Posterior cingulate gyrus (tissue), 11 donors: ENCODE measurements at regions not wholly inside any gene's neighbourhood (a gene's known extent, or its start where the extent isn't known, plus 50 kb on each side); places are given as distances from the start of the nearest gene placed in this dataset.
"Not testable (repeated sequence)": the region's sequence is repeated elsewhere in the genome, so short reads cannot be mapped to it uniquely, and the experiment has no call there.

Source experiments
- DNase-seq, 10 donors: peaks; one replicate each; pipeline versions ENCODE4 v3.0.0 to v3.0.0-alpha.2; 2020 to 2021; ENCODE audit warnings: mixed read lengths in 3 of 10
- intact Hi-C: fragments of 100-400 bp; cut with DNase I; formaldehyde crosslinking; loops from one replicate; pipeline ENCODE4 v1.15.1; 2023

DNA sequence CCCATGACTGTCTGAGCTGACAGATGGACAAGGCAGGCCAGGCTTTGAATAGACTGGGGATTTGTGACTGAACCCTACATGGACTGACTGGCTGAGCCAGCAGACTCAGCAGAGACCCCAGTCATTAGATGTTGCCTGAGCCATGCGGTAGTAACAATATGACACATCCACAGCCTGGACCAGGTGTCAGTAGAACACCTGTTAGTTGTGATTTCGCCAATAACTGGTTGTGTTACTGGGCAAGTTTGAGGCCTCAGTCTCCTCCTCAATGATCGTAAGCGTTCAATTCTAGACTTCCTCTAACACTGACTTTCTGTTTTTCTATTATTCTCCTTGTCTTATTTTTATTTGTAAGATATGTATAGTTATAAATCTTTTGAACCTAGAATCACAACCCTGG is 311.9 kb upstream of the MAP3K7 start:
- no peak for DNase-seq
- intact Hi-C loops, result no loop called here

- intact Hi-C loops, result no loop called here
- peak in 1 of 10 donors; percentile 66 for DNase-seq
These were observed 309.2 kb upstream of the MAP3K7 start for GRCh38 chr6:90896075-90896547.

DNA sequence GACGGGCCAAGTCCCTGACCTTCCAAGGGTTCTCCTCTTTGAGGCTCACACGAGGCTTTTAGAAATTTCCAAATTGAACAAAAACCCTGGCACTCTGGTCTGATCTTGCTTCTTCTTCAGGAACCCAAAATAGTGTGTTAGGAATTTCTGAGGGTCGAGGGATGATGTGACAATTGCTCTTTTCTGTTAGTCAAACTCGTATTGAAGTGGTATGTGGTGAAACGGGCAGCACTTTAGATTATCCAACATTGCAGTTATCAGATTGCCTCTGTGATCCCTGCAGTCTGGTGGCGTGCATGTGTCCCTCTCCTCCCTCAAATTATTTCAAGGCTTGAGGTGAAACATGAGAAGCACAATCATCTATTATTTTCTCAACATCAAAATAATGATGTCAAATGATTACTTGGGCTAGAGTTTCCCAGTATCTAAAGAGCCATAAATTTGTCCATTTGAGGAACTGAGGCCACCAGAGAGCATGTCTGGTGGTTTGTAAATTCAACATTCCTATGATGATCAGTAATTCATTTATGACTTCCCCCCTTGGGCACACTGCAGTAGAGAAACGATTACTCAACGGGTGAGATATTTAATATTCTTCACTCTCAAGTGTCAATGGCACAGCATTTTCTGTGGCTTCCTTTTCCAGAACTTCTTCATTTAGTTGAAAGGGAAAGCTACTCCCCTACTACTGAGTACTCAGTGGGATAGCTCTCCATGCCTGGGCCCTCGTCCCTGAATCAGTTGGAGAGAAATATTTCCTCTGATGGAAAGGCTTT is 308.6 kb upstream of the MAP3K7 start:
- intact Hi-C loops, result no loop called here

DNA sequence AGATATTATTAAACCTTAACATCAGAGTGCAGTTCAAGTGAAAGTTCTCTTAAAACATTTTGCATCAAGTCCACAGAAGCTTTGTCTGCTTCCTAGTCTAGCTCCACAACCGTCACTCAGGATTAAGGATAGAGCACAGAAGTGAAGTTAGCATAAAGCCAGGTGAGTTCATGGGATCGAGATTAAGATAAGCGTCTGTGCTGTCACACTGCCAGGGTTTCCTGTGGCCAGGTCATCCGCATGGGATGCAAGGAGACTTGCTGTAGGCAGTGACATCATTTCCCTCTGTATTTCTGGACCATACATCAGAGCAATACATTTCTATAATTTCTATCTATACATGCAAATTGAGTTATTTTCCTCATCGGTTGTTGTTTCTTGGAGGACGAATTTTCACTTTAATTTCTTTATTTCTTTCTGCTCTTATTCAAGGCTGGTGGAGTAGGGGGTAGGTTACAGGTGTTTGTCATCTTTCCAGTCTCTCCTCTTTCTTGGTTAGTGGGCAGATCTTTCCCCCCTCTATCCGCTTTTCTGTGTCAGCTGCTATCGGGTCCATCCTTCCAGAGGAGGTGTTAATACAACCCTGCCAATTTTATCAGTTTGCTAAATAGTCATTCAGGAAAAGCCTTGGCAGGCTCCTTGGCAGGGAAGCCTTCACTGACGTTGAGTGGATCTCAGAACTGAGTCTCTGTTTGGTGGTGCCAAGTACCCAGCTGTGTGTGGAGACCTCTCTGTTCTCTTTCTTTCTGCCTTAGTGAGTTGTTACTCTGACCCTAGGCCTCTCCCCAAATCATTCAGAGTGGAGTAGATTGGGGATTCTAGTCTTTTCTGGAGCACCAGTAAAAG is 307.6 kb upstream of the MAP3K7 start:
- peak in 1 of 10 donors; percentile 66 for DNase-seq
- intact Hi-C loops, result no loop called here

More for the DNA sequence above, 308.6 kb upstream of the MAP3K7 start:
- DNase-seq, result no peak

GRCh38 chr6:90893400-90893799 is 306.5 kb upstream of the MAP3K7 start:
- peak in 2 of 10 donors; percentile 50 to 53 for DNase-seq
- intact Hi-C loops, result no loop called here

DNA sequence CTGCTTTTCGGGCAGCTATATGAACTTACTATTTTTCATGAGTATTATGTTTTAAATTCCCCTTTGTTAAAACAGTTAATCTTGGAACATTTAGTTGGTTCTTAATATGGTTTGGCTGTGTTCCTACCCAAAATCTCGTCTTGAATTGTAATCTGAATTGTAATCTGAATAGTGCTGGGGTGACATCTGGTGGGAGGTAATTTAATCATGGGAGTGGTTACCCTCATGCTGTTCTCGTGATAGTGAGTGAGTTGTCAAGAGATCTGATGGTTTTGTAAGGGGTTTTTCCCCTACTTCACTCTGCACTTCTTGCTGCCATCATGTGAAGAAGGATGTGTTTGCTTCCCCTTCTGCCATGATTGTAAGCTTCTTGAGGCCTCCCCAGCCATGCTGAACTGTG is 305.4 kb upstream of the MAP3K7 start:
- no peak for DNase-seq
- intact Hi-C loops, result no loop called here

DNA sequence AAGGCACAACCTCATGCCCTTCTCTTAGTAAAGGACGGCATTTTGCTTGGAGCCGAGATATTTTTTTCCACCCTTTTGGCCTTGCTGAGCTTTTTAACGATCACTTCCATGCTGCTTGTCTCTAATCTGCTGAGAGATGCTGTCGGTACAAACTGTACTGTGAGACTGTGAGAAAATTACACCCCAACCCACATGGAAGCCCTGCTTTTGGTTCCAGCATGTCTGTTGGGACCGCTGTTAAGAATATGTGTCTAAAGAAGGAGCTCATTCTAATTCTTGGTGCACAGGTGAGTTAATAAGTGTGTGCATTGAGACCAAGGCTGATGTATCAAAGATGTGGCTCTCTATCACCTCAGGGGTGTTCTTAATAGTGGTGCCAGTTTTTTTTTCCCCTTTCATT is 304.5 kb upstream of the MAP3K7 start:
- DNase-seq, result peak in 1 of 10 donors; percentile 55
- intact Hi-C loops, result no loop called here

DNA sequence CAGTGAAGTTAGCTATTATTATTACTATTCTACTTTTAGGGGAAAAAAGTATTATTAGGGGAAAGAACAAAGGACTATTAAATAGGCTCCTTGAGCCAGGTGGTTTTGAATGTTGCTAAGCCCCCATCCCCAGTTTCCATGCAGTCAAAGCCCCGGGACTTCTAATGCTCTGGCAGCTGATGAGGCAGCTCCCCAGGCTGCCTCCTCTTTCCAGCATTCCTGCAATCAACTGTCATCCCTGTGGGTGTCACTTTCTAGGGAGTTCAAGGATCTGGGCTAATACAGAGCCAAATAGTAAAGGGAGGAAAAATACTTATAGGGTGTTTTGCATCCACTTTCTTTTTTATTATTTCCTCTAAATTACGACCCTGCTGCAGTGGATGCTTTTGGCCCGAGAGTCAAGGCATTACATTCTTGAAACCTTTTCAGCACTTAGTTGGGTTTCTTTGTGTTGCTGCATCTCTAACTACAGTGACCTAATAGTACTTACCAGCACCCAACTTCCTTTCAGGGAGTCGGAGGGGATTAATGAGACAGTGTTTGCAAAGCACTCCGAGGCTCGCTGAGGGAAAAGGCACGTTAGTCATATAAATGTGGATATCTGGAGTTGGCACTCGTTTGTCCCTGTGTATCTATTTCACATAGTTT is 303.9 kb upstream of the MAP3K7 start:
- no peak for DNase-seq
- intact Hi-C loops, result no loop called here

GRCh38 chr6:90887764-90888163 is 300.9 kb upstream of the MAP3K7 start:
- intact Hi-C loops, result no loop called here
- DNase-seq, result no peak

- intact Hi-C loops, result no loop called here
- peak in 5 of 10 donors; percentile 17 to 82 (median 62) for DNase-seq
These were observed 298.8 kb upstream of the MAP3K7 start for GRCh38 chr6:90885611-90886056.

GRCh38 chr6:90885137-90885536 is 298.3 kb upstream of the MAP3K7 start:
- intact Hi-C loops, result not testable (repeated sequence)
- peak in 1 of 10 donors; percentile 43 for DNase-seq

- intact Hi-C loops, result no loop called here
- no peak for DNase-seq
These were observed 290.7 kb upstream of the MAP3K7 start for GRCh38 chr6:90877616-90878015.

GRCh38 chr6:90874931-90875330 is 288.1 kb upstream of the MAP3K7 start:
- intact Hi-C loops, result no loop called here
- DNase-seq, result no peak

DNA sequence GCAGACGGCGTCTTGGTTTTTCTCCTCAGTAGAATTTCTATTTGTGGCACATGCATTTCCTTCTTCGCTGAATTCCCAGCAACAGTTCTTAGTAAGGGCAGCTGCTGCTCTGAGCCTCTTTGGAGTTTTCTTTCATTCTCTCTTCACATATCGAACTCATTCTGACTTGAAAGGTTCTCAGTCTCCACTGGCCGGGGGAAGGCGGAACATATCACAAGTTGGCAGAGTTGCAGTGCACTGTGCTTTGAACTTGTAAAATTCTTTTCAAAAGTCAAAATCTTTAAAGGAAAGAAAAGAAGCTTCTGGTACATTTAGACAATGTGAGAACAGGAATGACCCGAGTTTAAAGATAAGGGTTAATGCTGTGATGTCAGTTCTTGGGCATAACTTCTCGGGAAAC is 286.1 kb upstream of the MAP3K7 start:
- no peak for DNase-seq
- intact Hi-C loops, result no loop called here

GRCh38 chr6:90870561-90870960 is 283.7 kb upstream of the MAP3K7 start:
- DNase-seq, result no peak
- intact Hi-C loops, result no loop called here

DNA sequence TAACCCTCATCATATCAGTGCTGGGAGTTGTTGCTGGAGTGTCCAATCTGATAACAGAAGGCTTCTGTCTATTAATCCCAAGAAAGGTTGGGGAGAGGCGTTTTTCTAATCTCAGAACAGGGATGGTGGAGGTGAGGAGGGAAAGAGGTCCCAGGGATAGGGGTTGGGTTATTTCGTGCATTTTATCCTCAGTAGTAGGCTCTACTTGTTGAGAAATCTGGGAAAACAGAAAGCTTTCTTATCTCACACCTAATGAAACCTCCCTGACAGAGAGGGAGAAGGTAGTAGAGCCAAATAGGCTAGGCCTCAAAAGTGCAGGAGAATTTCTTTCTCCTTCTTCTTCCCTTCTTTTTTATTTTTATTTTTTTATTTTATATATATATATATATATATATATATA is 281.8 kb upstream of the MAP3K7 start:
- DNase-seq, result no peak
- intact Hi-C loops, result no loop called here

DNA sequence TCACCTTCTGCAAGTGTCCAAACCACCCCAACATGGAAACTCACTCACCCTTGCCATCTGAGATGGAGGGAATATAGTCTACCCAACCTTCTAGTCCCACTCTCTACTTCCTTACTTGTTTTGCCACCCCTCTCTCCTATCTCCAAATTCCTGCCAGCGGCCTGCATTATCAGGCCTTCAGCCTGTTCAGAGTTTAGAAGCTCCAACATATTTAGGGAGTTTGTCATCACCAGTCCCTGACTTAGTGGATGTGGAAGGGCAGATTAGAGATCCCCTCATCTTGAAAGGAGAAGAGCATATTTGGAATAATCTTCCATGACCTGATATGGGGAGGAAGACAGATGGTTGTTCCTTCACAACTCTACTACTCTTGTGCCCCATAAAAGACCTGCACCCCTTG is 281.4 kb upstream of the MAP3K7 start:
- intact Hi-C loops, result no loop called here
- DNase-seq, result no peak

DNA sequence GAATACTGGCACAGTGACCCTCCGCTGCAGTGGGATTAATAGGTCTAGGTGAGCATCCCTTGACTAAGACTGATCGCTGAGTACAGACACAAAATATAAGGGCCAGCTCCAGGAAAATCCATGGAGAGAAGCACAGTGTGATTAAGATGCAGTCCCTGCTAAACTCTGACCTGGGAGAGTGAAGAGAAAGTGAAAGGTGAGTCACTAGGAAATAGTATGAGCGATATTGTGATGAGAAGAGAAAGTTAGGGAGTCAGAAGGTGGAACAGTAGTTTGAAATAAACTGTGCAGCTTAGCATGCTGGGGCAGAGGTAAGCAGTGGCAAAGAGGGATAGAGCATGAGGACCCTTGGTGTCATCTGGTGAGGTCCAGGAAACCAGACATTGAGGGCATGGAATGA is 278.6 kb upstream of the MAP3K7 start:
- DNase-seq, result no peak
- intact Hi-C loops, result no loop called here

- no peak for DNase-seq
- intact Hi-C loops, result no loop called here
These were observed 276.2 kb upstream of the MAP3K7 start for GRCh38 chr6:90863043-90863442.

DNA sequence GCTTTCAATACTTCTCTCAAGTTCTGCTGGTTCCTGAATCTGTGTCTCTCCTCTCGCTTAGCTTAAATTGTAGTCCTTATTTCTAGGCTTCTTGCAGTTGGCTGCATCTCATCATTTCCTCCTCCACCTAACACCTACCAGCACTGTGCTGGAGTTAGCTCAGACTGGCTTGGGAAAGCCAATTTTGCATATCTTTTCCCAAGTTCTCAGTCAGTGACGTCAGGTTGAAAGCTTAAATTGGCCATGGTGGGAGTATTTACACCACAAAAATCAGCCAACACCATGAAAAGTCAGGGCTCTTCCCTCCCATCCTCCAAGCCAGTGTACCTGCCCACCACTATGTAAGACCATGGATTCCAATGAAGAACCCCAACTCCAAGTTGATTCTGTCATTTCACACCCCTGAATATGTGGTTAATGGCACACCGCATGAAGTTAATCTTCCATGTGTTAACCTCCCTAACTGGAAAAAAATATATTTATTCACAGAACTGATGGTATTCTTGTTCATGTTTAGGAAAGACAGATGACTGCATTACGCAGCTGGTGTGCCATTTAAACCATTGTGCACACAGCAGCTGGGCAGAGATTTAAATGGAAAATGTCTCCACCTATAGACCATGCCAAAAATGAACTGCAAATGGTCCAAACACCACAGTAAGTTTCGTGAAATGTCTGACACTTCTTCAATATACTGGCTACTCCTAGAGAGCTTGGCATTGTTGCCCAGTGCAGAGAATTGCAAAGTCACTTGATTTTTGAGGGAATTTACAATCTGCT is 274.1 kb upstream of the MAP3K7 start:
- intact Hi-C loops, result no loop called here
- DNase-seq, result peak in 3 of 10 donors; percentile 27 to 63 (median 62)
